OCI-LY3 (cell line): ENCODE measurements at regions not wholly inside any gene's neighbourhood (a gene's known extent, or its start where the extent isn't known, plus 50 kb on each side); places are given as distances from the start of the nearest gene placed in this dataset.

ENCODE experiments used
- H2AFZ ChIP-seq: fragments of 200-600, 300-600 bp; shearing (Covaris generic); 2 replicates; pipeline ENCODE4 v1.6.0; 2014; ENCODE audit warnings: antibody characterized with exemption, low read depth, low read length
- H3K27ac ChIP-seq: fragments of 200-600, 300-600 bp; sonication (generic); 2 replicates; pipeline ENCODE4 v1.5.1; 2014; ENCODE audit warnings: mild to moderate bottlenecking, low read length, moderate library complexity, mixed read lengths
- H3K27me3 ChIP-seq: fragments of 200-600, 300-600 bp; sonication (generic); 2 replicates; pipeline ENCODE4 v1.6.1; 2014; ENCODE audit warnings: low read depth, low read length, mixed read lengths
- H3K36me3 ChIP-seq: fragments of 200-600, 300-600 bp; sonication (generic); replicated peaks from 2 replicates; pipeline ENCODE3; 2014; ENCODE audit warnings: low read depth, low read length, mixed read lengths
- H3K4me1 ChIP-seq: fragments of 300-600, 200-600 bp; sonication (generic); 2 replicates; pipeline ENCODE4 v1.6.1; 2014; ENCODE audit warnings: low read length, mixed read lengths
- H3K4me2 ChIP-seq: fragments of 200-600, 300-600 bp; sonication (generic); 2 replicates; pipeline ENCODE4 v1.6.1; 2014; ENCODE audit warnings: low read length, mixed read lengths
- H3K4me3 ChIP-seq: fragments of 300-600, 200-600 bp; sonication (generic); 2 replicates; pipeline ENCODE4 v1.5.1; 2014; ENCODE audit warnings: antibody characterized with exemption, mild to moderate bottlenecking, low read length, moderate library complexity
- H3K79me2 ChIP-seq: fragments of 300-600, 200-600 bp; shearing (Covaris generic); 2 replicates; pipeline ENCODE4 v1.6.1; 2014; ENCODE audit warnings: mild to moderate bottlenecking, low read length, mixed read lengths
- H3K9ac ChIP-seq: fragments of 300-600, 200-600 bp; shearing (Covaris generic); 2 replicates; pipeline ENCODE4 v1.6.0; 2014; ENCODE audit warnings: mild to moderate bottlenecking, low read length, moderate library complexity
- H3K9me3 ChIP-seq: fragments of 200-600, 300-600 bp; shearing (Covaris generic); 2 replicates; pipeline ENCODE4 v1.6.1; 2014; ENCODE audit warnings: low read length, mixed read lengths; ENCODE audit not compliant: insufficient read depth
- H4K20me1 ChIP-seq: fragments of 200-600, 300-600 bp; sonication (generic); 2 replicates; pipeline ENCODE4 v1.6.1; 2016; ENCODE audit warnings: low read length, mixed read lengths; ENCODE audit not compliant: insufficient read depth
- CTCF ChIP-seq: fragments of 200-600, 300-600 bp; sonication (generic); IDR thresholded peaks from 2 replicates; pipeline ENCODE4 v1.5.1; 2014; ENCODE audit warnings: antibody characterized with exemption, low read length, low read depth
- EZH2phosphoT487 ChIP-seq: fragments of 200-600 bp; shearing (Covaris generic); IDR thresholded peaks from 2 replicates; pipeline ENCODE4 v1.6.1; 2018; ENCODE audit warnings: antibody characterized with exemption, mixed run types, low read depth

- H3K27ac ChIP-seq = no peak overlapping the region
- H3K9me3 ChIP-seq = no peaks in the 10 kb centered on the region
- no peak overlapping the region for H3K4me2 ChIP-seq
- no peaks in the 10 kb centered on the region for H3K36me3 ChIP-seq
- H3K27me3 ChIP-seq = 0 out of 2 replicates have a peak, but pooled peaks cover 6% of the 10 kb centered on the region
- H4K20me1 ChIP-seq = no peaks in the 10 kb centered on the region
- no peaks in the 10 kb centered on the region for H3K79me2 ChIP-seq
- no peak for TF ChIP-seq CTCF
- TF ChIP-seq EZH2phosphoT487 = no peak
- no peaks in the 10 kb centered on the region for H3K4me1 ChIP-seq
- no peak overlapping the region for H3K9ac ChIP-seq
- H2AFZ ChIP-seq = no peak overlapping the region
- no peak overlapping the region for H3K4me3 ChIP-seq
Observed at GRCh38 chr9:81815781-81816180, 112.4 kb upstream of the SPATA31D4 start.

GRCh38 chr9:81819155-81819554 is 109.1 kb upstream of the SPATA31D4 start:
- Histone ChIP-seq H3K4me1 (no peaks in the 10 kb centered on the region), H2AFZ (no peak overlapping the region), H3K27me3 (0 out of 2 replicates have a peak, but pooled peaks cover 6% of the 10 kb centered on the region)

GRCh38 chr9:81819859-81820546 is 108.2 kb upstream of the SPATA31D4 start:
- Histone ChIP-seq H3K36me3 (no peaks in the 10 kb centered on the region), H3K4me2 (no peak overlapping the region), H3K79me2 (no peaks in the 10 kb centered on the region), H3K9ac (no peak overlapping the region), H2AFZ (no peak overlapping the region), H3K4me1 (no peaks in the 10 kb centered on the region), H3K27me3 (0 out of 2 replicates have a peak, but pooled peaks cover 6% of the 10 kb centered on the region), H4K20me1 (no peaks in the 10 kb centered on the region), H3K9me3 (no peaks in the 10 kb centered on the region), H3K27ac (no peak overlapping the region), H3K4me3 (no peak overlapping the region)
- TF ChIP-seq CTCF (no peak), EZH2phosphoT487 (no peak)

More at GRCh38 chr9:81819155-81819554, 109.1 kb upstream of the SPATA31D4 start:
- Histone ChIP-seq H3K4me3 (no peak overlapping the region), H3K36me3 (no peaks in the 10 kb centered on the region), H4K20me1 (no peaks in the 10 kb centered on the region), H3K9ac (no peak overlapping the region), H3K9me3 (no peaks in the 10 kb centered on the region), H3K79me2 (no peaks in the 10 kb centered on the region), H3K4me2 (no peak overlapping the region), H3K27ac (no peak overlapping the region)
- no peak for TF ChIP-seq CTCF
- no peak for TF ChIP-seq EZH2phosphoT487

DNA sequence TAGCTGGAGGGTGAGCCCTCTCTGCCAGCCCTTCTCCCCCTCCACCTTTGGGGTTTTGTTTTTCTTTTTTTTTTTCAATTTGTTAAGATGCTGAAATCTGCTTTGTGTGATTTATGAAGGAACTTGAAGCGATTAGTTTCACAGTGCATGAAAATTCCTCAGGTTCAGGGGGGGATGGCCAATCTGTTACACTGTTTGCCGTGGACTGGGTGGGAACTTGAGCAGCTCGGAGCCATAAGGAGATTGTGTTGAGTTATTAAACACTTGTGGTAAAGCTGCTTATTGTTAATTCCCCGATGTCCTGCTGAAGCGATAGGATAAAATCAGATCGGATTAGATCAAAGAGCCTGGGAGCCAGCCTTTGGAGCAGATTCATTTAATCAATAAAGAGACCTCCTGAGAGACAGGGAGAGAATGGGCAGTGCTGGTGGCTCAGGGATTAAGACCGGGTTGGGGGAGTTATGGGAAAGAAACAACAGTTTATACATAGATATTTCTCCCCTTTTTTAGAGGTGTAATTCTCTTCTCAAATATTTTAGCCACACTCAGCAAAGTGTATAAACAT is 105.8 kb upstream of the SPATA31D4 start:
- Histone ChIP-seq H4K20me1 (no peaks in the 10 kb centered on the region), H3K4me2 (no peak overlapping the region), H3K9me3 (no peaks in the 10 kb centered on the region), H3K79me2 (no peaks in the 10 kb centered on the region), H3K4me3 (no peak overlapping the region), H2AFZ (no peak overlapping the region), H3K27me3 (peaks cover 16% of the 10 kb centered on the region; the same call in 1 of the 2 replicates), H3K9ac (no peak overlapping the region), H3K36me3 (no peaks in the 10 kb centered on the region), H3K27ac (no peak overlapping the region), H3K4me1 (peaks cover 4% of the 10 kb centered on the region)
- TF ChIP-seq EZH2phosphoT487 (no peak), CTCF (no peak)
